ENCODE measurements at regions not wholly inside any gene's neighbourhood (a gene's known extent, or its start where the extent isn't known, plus 50 kb on each side); places are given as distances from the start of the nearest gene placed in this dataset.

DNA sequence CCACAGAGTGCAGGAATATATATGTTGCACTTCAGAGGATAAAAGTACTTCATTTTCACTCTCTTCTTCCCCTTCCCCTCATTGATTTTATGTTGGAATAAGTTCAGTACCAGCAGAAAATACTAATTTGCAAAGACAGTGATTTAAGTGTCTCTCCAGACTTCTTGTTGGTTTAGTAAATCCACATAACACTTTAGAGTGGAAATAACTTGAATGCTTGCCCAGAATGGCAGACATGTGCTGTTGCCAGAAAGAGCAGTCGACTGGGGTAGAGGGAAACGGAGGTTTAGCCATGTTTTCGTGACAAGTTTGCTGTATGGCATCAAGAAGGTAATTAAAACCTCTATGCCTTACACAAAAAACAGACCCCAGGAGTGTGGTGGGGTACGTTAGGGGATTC is 246.0 kb upstream of the CXCR4 start:
- TF ChIP-seq, protein P1, sequence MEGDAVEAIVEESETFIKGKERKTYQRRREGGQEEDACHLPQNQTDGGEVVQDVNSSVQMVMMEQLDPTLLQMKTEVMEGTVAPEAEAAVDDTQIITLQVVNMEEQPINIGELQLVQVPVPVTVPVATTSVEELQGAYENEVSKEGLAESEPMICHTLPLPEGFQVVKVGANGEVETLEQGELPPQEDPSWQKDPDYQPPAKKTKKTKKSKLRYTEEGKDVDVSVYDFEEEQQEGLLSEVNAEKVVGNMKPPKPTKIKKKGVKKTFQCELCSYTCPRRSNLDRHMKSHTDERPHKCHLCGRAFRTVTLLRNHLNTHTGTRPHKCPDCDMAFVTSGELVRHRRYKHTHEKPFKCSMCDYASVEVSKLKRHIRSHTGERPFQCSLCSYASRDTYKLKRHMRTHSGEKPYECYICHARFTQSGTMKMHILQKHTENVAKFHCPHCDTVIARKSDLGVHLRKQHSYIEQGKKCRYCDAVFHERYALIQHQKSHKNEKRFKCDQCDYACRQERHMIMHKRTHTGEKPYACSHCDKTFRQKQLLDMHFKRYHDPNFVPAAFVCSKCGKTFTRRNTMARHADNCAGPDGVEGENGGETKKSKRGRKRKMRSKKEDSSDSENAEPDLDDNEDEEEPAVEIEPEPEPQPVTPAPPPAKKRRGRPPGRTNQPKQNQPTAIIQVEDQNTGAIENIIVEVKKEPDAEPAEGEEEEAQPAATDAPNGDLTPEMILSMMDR (IDR thresholded peaks at IDR 0.05; ENCODE audit: insufficient read depth, low read length, missing control alignments): no peak
- CTCF ChIA-PET: no interaction called here
- POLR2A ChIA-PET: no interaction called here
- H3K4me3 ChIP-seq (ENCODE audit: low read depth, low read length): no peak overlapping the region
- DNase-seq (ENCODE audit: low read depth, low spot score): no peak

DNA sequence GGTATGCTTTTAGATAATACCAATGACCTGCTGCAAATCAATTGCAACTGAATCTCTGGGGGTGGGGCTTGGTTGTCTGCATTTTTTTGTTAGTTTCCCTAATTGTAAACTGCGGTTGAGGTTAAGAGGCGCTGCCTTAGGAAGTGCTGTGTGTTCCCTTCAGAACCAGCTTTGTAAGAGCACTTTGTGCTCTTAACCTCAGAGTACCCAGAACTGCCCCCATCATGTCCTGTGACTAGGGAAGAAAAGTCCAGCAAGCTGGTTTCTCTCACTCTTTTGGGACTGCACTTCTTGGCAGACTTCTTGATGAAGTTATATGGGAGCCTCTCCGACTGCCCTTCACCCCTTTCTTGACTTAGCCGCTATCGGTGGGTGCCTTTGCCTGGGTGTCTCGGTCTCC is 245.5 kb upstream of the CXCR4 start:
- no peak for DNase-seq (ENCODE audit: low read depth, low spot score)
- ChIA-PET CTCF (no interaction called here), POLR2A (no interaction called here)
- no peak overlapping the region for H3K4me3 ChIP-seq (ENCODE audit: low read depth, low read length)
- TF ChIP-seq, protein P1 (IDR thresholded peaks at IDR 0.05; ENCODE audit: insufficient read depth, low read length, missing control alignments): no peak

DNA sequence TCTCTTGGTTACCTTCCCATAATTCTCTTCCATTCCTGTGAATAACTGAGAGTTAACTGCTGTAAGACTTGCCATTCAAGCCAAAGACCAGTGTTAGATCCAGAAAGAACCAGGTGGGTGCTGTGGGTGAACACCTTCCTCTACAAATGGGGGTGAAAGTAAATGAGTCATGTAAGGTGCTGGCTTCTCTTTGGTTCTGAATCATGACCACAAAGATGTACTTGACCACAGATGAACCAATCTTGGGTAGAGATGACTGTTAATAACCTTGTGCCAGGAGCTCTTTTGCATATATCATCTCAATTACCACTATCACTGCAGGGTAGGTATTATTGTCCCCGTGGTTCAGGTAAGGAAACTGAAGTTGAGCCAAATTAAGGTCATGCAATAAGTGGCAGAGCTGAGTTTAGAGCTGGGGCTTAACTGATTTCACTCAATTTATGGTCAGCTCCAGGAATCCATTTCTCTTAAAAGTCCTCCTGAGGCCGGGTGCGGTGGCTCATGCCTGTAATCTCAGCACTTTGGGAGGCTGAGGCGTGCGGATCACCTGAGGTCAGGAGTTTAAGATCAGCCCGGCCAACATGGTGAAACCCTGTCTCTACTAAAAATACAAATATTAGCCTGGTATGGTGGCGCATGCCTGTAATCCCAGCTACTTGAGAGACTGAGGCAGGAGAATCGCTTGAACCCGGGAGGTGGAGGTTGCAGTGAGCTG is 244.9 kb upstream of the CXCR4 start:
- ChIA-PET CTCF (no interaction called here), POLR2A (no interaction called here)
- no peak overlapping the region for H3K4me3 ChIP-seq (ENCODE audit: low read depth, low read length)
- TF ChIP-seq, protein P1 (IDR thresholded peaks at IDR 0.05; ENCODE audit: insufficient read depth, low read length, missing control alignments): no peak
- no peak for DNase-seq (ENCODE audit: low read depth, low spot score)

DNA sequence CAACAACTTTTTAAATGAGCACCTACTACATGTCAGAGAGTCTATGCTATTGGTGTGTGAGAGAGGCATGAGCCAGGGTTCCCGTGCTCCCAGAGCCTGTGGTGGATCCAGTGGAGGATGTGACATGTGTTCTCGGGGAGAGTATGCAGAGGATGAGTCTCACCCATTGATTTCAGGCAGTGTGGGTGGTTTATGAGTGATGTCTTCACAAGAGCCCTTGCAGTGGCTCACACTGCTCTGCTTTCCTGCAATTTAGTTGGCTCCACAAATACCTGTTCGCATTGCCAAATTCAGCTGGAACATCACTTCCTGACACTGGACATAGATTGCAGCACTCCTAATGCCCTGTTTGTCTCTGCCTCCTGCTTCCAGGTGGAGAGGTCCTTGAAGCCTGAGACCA is 243.6 kb upstream of the CXCR4 start:
- no peak for DNase-seq (ENCODE audit: low read depth, low spot score)
- TF ChIP-seq, protein P1 (IDR thresholded peaks at IDR 0.05; ENCODE audit: insufficient read depth, low read length, missing control alignments): no peak
- ChIA-PET POLR2A (no interaction called here), CTCF (no interaction called here)
- no peak overlapping the region for H3K4me3 ChIP-seq (ENCODE audit: low read depth, low read length)

DNA sequence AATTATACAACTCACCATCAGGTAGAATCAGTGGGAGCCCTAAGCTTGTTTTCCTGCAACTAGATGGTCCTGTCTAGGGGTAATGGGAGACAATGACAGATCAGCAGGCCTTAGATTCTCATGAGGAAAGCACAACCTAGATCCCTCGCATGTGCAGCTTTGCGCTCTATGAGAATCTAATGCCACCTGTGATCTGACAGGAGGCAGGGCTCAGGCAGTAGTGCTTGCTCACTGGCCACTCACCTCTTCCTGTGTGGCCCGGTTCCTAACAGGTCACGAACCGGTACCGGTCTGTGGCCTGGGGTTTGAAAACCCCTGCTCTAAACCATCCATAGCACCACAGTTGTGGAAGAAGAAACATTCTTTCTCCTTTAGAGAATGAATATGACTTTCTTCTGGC is 242.8 kb upstream of the CXCR4 start:
- no peak for DNase-seq (ENCODE audit: low read depth, low spot score)
- ChIA-PET POLR2A (no interaction called here), CTCF (no interaction called here)
- no peak overlapping the region for H3K4me3 ChIP-seq (ENCODE audit: low read depth, low read length)
- TF ChIP-seq, protein P1 (IDR thresholded peaks at IDR 0.05; ENCODE audit: insufficient read depth, low read length, missing control alignments): no peak

DNA sequence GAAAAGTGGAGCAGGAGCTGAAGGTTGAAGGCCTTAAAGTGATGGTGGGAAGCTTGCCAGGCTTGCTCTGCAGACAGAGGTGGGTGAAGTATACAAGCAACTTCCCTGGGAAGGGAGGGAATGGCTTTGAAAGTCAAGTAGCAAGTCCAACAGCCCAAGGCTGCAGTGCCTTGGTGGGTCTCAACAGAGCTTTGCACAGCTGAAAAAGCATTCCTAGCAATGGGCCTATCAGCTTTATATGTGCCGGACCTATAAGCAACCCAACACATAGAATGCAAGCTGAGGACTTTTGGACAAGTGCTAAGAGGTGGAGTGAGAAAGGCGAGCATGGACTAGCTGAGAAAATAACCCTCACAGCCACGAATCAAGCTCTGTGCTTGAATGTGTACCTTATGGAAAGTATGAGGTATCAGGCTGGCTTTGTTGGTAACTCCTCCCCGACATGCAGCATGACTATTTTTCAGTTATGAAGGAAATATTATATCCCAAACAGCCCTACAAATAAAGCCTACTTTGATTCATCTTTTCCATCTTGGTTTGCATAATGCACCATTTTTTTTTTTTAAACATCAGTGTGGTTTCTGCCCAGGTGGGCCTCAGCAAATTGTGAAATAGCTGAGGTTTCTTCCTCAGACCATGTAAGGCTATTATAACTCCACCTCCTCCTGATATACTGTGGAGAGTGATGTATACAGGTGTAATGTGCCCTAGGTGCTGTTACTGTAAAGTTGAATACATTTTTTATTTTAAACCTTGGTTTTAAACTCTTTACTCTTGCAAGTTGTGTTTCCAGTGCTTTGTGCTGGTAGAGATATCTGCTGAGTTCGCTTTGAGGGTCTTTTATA is 241.4 kb upstream of the CXCR4 start:
- TF ChIP-seq, protein P1 (IDR thresholded peaks at IDR 0.05; ENCODE audit: insufficient read depth, low read length, missing control alignments): no peak
- no peak for DNase-seq (ENCODE audit: low read depth, low spot score)
- POLR2A ChIA-PET: no interaction called here
- H3K4me3 ChIP-seq (ENCODE audit: low read depth, low read length): no peak overlapping the region
- CTCF ChIA-PET: no interaction called here
